NK-92 treated with Interleukin-12 subunit alpha and Interleukin-12 subunit beta, amount 100 ng/mL, for 24 hours (cell line): ENCODE measurements at regions not wholly inside any gene's neighbourhood (a gene's known extent, or its start where the extent isn't known, plus 50 kb on each side); places are given as distances from the start of the nearest gene placed in this dataset.

Experiments used
- DNase-seq: peaks from one replicate; lab custom pipeline; 2025; lab: John Stamatoyannopoulos, UW

DNA sequence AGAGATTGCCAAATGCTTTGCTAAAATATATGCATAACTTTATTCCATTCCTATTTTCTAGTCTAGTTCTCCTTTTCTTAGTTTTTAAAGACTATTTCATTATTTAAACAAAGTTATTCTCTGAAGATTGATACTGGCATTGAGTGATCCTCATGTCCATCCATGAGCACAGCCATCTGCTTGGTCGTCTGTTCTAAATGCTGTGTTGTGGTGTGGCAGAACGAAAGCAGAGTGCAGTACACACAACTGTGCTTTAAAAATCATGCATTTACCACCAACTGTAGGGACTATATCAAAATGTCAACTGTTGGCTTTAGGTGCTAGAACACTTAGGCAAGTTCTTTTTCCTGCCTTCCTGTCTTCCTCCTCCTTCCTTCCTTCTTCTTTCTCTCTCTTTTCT is 226.6 kb downstream of the ACKR3 start:
- DNase-seq, result no peak

DNA sequence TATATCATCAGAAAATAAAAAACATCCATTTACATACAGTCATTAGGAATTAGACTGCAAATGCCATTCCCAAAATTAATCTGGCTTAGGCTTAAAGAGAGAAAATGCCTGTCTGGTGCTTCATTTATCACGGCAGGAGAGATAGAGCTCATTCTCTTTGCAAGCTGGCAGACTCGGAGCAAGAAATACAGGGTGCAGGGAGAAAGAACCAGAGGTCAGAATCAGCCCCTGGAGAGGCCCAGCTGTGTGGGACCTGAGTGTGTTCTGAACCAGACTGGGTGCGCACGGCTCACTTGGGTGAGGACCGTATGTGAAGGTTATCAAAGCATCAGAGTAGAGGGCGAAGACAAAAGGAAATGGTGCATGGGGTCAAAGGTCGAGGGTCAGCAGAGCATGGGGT is 227.8 kb downstream of the ACKR3 start:
- DNase-seq, result no peak

DNA sequence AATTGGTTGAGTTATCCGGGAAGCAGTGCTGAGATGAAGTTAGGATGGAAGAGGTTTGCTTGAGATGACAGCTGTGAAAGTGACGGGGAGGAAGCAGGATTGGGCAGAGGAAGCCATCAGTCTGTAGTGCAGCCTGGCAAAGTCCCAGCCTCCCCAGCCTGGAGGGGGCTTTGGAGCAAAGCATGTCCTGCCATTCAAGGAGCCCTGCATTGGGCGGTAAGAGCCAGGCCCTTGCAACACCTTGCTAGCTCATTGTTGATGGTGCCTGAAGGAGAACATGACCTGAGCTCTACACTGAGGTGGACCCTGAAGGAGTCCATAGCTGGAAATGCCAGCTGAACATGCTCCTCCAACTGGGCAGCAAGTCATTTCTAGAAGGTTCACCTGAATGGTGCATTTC is 228.9 kb downstream of the ACKR3 start:
- no peak for DNase-seq

DNA sequence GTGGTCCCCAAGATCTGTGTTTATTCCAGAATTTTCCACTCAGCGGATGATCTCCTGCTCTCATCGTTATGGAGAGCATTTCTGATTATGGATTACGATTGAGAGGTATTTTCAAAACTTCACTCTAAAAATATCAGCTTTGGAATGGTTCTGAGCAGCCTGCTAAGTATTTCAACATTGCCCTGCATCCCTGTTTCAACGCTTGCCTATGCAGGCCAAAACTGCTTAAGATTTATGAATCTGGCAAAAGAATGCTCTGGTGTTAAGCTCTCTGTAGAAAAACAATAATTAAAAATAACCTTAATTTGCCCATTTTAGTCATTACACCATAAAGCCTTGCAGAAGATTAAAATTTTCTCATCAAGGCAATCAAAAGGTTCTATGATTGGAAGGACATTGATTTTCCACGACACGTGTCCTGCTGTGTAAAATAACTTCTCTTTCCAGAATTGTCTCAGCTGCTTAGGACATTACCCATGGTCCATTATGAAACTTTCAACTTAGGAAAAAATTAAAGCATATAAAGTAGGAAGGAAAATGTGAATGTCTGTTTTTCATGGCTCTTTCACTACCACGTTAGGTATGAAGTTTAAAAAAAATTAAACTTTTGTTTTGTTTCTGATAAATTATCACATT is 229.9 kb downstream of the ACKR3 start:
- DNase-seq, result no peak

DNA sequence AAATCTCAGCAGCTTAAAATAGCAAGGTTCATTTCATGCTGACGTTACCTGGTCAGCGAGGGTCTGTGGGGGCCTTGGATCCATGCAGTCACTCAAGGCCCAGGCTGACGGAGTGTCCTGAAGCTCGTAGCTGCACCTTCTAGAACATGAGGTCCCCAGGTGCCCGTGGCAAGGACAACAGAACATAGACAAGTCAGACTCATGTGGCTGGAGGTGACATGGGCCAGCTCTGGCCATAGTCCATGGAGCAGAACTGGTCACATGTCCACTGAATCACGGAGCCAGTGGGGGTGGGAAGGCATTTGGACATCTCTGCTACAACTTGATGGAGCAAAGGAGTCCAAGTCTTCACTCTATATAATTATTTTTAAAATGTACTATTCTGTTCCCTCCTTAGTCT is 233.2 kb downstream of the ACKR3 start:
- no peak for DNase-seq

DNA sequence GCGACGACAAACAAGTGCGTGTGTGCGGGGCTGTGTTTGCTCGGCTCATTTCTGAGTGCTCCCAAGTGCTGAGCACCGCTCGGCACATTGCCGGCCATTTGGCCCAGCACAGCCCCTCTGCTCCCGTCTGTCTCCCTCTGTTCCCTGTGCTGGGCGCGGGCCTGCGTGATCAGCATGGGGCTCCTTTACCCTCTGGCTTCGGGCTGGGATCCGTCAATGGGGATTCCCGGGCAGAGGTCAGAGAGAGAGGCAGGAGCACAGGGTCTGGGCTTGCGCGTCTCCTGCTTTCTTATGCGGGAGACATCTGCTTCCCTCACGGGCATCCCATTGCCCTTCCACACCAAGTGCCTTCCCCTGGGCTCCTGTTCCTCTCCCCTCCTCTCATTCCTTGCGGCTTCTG is 234.0 kb downstream of the ACKR3 start:
- DNase-seq, result no peak

DNA sequence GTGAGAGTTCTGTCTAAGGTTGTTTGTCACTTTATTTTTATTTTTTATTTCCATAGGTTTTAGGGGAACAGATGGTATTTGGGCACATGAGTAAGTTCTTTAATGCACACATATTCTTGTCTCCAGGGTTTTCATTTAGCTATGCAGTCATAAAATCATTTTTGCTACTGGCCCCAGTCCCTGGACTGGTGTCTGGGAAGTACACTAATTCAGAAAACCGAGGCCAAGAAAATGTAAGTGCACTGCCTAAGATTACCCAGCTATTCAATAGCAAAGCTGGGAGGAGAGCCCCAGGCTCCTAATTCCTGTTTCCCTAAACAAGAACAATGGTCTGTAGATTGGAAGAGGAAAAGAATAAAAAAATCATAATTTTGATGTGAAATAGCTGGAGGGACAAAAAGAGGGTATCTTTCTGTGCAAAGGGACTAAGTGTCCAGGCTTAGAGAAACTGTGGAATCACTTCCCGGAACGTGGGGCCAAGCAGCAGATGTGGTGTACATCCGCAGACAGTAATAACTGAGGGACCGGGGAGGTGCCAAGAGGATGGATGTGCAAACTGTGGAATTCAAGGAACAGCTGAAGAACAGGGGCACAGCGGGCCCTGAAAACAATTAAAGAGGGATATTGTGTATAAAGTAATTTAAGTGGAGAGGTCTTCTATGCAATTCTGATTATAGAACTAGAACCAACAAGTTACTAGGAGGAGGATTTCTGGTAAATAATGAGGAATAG is 236.3 kb downstream of the ACKR3 start:
- no peak for DNase-seq

DNA sequence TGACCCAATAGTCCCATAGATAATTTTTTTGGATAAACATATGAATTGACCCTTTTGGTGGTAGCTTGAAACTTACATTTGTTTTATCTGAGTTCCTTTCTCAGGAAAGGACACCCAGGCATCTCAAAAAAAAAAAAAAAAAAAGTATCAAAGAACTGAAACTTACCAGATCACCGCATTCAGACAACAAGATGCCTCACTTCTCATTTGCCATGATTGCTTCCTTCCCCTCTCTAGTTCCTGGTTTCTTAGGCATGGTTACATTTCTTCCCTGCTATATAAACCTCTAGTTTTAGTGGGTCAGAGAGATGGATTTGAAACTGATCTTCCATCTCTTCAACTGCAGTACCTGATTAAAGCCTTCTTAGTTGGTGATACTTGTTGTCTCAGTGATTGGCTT is 240.1 kb downstream of the ACKR3 start:
- DNase-seq, result no peak

DNA sequence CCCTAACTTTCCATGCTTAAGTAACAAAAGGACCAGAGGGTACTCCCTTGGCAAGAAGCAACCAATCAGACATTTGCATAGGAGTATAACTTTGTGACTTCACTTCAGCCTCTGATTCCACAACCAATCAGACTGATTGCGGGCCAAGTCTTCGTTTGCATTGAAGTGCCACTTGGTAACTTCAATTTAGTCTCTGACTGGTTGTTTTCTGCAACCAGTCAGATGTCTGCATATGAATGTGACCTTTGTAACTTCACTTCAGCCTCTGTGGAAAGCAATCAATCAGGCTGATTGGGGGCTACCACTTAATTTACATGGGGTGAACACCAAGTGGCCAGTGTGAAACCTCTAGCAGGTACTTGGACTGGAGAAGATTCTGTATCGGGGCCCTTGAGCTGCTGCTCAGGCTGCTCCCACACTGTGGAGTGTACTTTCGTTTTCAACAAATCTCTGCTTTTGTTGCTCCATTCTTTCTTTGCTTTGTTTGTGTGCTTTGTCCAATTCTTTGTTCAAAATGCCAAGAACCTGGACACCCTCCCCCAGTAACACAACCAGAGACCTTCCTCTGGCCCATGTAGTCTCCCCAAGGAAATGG is 241.5 kb downstream of the ACKR3 start:
- no peak for DNase-seq

DNA sequence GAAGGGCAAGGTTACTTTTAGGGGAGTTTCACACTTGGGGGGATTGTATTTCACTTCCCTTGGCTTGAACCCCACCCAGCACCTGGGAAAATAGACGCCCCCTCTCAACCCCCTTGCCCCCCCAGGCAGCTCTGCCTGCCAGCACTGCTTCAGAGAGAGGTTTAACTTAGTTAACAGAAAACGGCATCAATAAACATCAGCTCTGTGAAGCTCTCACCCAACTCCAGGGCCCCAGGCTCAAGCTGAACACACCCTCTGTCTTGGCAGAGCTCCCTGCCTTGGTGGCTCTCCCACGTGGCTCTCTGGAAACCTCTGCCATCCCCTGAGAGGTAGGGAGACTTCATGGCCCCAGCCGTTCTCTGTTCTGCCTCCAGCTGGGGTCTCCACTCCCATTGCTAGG is 244.1 kb downstream of the ACKR3 start:
- DNase-seq, result no peak

DNA sequence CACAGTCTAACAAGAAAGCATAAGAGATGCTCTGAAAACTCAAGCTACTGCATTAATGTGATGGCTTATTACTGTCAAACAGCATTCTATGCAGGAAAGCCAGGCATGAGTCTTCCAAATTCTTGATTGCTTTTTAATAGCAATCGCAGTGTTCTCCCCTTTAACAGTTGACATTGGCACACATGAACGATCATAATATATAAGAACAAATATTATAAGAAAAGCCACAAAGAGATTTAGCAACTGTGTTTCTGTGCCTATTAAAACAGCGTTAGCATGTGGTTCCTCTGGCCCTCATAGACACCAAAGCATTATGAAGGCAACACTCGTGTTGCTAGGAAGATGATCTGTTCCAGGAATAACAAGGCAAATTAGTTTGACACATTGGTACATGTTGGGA is 245.0 kb downstream of the ACKR3 start:
- no peak for DNase-seq

DNA sequence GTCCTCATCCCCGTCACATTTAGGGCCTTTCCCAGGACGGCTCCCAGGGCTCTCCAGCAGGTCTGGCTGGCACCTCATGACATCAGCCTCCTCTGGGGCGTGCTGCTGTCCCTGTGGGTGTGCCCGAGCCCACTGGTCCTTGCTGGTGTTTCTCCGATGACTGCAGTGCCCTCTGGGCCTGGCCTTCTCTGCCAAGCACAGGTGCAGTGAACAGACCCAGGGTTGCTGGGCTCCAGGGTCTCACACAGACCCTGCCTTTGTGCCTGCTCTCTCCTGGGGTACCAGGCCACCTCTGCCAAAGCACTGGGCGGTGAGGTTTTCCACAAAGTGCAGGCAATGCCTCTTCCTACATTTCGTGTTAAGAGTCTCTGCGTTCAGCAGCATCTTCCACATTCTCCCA is 246.1 kb downstream of the ACKR3 start:
- no peak for DNase-seq

DNA sequence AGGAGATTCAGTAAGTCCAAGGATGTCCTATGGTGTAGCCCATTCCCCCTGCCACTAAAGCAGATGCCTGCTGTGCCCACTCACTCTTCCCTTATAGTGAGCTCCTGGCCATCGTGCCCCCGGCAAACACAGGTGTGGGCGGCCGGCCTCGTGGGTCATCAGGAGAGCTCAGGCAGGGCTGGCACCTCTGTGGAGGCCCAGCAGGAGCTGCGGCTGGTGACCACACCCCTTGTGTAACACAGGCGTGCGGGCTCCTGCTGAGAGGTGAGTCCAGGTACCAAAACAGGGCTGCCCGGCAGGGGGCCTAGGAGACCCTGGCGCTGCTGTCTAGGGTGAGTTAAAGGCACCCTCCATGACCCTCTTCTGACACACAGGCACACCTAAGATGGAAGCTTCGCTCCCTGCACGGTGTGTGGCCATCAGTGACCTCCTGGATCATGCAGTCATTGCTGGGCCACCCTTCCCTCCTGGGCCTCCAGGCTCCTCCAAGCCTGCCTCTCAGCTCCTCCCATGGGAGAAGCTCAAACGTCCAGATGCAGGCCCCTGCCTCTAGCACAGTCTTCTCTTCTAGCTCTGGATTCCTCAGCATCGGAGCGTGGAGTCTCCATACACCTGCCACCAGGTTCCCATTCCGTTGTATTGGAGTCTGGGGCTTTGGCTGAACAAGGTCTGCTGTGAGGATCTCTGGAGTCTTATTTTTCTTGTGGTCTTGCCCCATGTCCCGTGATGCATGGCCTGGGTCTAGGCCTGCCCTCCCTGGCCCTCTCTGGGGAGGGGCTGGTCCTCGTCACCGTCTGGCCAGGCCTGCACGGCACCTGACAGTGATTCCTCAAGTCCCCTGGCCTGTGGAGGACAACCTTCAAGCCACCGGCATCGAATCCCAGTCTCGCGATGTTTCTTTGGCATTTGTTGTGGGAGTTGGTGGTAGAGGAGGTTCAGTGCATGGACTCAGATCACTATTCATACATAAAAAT is 246.9 kb downstream of the ACKR3 start:
- DNase-seq, result no peak

DNA sequence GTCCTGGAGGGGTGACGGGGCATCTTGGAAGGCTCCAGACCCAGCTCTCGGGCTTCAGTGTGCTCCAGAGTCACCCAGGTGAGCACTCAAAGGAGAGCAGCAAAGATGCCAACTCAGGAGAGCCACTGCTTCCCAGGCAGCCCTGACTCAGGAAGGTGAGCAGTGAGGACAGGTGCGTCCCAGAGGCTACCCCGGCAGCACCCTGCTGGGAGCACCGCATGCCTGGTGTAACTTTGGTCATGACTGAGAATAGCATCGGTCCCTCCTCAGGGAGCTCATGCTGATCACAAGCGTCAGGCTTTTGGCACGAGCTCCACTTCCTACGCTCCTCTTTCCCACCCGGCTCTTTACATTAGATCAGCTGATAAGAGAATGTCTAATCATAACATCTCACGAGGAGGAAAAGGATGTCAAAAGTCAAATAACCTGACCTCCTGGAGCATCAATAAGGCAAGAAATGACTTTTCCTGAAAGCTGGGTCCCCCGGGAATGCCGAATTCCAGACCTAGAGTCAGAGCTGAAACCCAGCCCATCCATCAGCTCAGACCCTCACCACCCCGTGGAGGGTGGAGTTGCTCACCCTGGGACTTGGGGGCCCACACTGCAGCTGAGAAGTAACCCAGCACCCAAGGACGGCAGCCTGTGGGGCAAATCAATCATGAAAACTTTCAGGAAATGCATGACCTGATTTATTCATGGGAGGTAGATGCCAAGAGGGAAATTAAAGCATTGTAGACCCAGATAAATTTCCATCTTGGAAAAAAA is 248.8 kb downstream of the ACKR3 start:
- DNase-seq, result no peak

DNA sequence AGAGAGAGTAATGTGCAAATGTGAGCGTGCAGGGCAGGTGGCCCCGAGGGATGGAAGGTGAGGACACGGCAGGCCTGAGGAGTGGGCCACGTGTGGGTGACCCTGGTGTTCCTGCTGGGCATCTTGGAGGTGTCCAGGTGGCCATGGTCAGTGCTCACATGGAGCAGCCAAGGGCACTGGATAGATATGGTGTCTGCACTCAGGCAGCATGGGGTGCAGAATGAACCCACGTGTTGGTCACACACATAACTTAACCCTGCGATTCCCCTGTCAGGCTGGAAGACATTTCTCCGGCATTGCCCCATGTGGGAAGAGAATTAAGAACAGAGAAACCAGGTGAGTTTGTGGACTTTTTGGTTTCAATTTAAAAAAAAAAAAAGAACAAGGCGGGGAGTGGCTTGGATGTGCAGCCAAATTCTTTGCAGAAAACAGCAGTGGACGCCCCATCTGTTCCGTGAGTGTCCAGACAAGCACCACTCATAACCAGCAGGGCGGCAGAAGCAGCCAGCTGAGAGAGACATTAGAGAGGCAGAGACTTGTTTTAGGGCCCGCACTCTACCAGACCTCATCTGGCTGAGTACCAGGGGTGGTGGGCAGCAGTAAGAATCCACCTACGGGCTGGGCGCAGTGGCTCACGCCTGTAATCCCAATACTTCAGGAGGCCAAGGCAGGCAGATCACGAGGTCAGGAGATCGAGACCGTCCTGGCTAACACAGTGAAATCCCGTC is 249.8 kb downstream of the ACKR3 start:
- no peak for DNase-seq

DNA sequence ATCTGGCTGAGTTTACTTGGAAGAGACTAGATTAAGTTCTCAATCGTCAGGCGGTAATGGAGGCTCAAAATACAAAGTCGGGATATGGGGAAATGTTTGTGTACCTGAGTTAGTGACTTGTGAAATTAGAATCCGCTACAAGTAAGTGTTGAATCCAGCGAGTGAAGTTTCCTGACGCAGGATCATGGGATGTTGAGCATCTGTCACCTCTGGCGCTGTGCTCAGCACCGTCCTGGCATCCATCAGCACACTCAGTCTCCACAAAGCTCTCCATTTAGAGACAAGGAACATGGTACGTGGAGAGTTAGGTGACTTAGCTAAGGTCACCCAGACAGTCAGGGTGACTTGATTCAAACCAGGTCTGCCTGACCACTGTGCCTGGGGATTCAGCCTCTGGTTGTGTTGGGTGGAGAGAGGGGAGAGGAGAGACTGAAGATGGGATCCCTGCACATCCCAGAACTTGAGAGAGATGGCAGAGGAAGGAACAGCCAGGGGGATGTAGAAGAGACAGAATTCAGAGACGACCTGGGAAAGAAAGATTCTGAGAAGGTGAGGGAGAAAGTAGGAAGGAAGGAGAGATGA is 251.2 kb downstream of the ACKR3 start:
- no peak for DNase-seq

DNA sequence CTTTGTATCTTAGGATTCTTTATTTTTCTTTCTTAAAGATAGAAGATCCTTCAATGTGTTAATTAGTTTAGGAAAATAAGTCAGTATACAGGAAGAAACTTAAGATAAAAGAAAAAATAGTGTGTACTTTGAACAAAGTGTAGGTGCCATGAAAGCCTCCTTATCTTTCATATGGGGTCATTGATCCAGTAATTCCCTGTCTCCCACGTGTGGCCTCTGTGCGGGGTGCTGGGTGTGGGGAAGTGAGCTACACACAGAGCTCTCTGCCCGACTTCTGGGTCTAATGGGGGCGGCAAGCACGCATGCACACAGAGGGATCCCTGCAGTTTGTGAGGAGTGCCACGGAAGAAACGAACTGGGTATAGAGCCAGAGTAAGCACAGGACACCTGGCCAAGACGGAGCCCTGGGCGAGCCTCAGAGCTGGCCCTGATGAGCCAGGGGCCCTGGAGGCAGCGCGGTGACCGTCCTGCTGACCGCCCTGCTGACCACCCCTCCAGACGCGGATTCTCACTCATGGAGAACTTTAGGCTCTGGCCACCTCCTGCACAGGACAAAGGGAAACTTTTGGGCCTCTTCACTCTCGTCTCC is 253.5 kb downstream of the ACKR3 start:
- no peak for DNase-seq

DNA sequence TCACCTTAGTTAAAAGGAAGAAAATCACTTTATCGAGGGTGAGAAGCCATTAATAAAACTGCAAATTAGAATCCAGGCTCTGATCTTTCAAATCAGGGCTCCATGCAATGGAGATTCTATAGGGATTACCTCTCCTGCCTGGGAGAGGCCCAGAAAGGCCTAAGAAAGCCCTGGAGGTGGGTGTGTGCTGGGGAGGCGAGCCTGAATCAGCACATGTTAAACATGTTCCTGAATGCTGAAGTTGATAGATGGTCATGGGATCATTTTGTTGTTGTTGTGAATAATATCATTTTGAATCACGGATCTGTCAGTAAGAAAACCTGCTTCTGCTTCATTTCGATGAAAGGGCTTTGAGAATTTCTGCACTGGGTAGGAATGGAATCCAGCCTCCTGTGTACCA is 254.3 kb downstream of the ACKR3 start:
- no peak for DNase-seq

DNA sequence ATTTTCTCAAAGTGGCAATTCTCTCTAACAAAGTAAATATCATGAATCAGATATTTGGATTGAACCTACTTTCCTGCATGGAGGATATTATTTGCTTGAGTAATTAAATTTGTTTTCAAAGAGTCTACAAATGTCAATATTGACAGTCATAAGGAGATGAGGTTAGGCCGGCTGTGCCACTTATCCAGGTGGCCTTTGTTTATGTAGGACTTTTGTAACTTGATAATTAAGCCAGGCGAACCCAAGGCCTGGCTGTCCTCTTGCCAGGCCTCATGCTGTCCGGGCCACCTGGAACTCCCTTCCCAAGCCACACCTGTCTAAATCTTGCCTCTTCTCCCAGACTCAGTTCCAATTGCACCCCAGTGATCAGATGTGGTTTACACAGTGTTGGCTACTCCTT is 255.2 kb downstream of the ACKR3 start:
- no peak for DNase-seq

DNA sequence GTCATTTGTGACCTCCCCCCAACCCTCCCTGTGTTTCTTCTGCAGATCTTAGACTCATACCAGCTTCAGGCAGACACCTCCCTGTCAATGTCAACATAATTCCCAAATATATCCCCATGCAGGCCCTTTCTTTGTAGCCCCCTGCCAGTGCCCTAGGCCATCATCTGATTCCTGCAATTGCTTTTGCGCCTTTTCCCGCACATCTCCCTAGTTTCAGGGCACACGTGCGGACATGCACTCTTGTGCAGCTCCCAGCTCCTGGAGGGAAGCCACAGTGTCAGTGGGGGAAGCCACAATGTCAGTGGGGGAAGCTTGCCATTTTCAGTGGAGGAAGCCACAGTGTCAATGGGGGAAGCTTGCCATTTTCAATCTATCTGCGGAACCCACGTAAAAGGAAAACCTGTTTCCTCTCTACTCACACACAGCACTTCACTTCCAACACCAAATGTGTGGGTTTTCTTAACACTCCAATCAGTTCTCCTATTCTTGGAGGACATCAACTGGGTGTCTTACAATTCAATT is 256.4 kb downstream of the ACKR3 start:
- DNase-seq, result no peak
